Mammary epithelial cell (primary cell): ENCODE measurements at regions not wholly inside any gene's neighbourhood (a gene's known extent, or its start where the extent isn't known, plus 50 kb on each side); places are given as distances from the start of the nearest gene placed in this dataset.

ENCODE experiments used
- EZH2 ChIP-seq: IDR thresholded peaks from 2 replicates; pipeline ENCODE4 v1.6.1; 2012; ENCODE audit warnings: low read length, inconsistent platforms, borderline replicate concordance
- TF ChIP-seq, protein P1 (sequence below), 2 donors: IDR thresholded peaks in 1 of 2; conservative IDR thresholded peaks in 1 of 2; 2 replicates each; pipeline ENCODE4 v1.5.1; 2011 to 2012; ENCODE audit warnings: inconsistent platforms in 2 of 2, low read length in 2 of 2, mild to moderate bottlenecking in 2 of 2, control low read depth in 1 of 2, low read depth in 1 of 2; ENCODE audit not compliant: insufficient read depth in 1 of 2; ENCODE audit errors: extremely low read depth in 1 of 2

DNA sequence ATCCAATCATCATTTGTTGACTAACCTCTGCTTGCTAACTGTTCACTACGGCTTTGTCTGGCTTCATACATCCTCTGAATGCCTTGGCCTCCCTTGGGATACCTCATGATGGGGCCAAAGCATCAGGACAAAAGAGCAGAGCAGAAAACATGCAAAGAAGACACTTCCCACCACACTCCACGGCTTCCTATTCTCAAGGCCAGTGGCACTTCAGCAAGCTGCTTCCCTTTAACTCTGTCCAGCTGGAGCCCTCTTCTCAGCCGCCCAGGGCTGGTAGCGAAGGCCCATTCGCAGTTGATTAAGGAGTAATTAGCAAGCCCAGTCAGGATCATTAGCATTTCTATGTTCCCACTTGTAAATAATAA, 224.3 kb upstream of the FGGY start:
- TF ChIP-seq, protein P1, sequence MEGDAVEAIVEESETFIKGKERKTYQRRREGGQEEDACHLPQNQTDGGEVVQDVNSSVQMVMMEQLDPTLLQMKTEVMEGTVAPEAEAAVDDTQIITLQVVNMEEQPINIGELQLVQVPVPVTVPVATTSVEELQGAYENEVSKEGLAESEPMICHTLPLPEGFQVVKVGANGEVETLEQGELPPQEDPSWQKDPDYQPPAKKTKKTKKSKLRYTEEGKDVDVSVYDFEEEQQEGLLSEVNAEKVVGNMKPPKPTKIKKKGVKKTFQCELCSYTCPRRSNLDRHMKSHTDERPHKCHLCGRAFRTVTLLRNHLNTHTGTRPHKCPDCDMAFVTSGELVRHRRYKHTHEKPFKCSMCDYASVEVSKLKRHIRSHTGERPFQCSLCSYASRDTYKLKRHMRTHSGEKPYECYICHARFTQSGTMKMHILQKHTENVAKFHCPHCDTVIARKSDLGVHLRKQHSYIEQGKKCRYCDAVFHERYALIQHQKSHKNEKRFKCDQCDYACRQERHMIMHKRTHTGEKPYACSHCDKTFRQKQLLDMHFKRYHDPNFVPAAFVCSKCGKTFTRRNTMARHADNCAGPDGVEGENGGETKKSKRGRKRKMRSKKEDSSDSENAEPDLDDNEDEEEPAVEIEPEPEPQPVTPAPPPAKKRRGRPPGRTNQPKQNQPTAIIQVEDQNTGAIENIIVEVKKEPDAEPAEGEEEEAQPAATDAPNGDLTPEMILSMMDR (conservative IDR thresholded peaks at IDR 0.05 in 1 of 2, IDR thresholded peaks at IDR 0.05 in 1 of 2; ENCODE audit: extremely low read depth in 1 of 2, insufficient read depth in 1 of 2, low read depth in 1 of 2, low read length in 2 of 2): no peak
- no peak for TF ChIP-seq EZH2
